Skin epidermis (tissue), 12 donors: ENCODE measurements at regions not wholly inside any gene's neighbourhood (a gene's known extent, or its start where the extent isn't known, plus 50 kb on each side); places are given as distances from the start of the nearest gene placed in this dataset.

Experiments
- H3K27ac ChIP-seq, 21 experiments: fragments of 200-600 bp; sonication (generic) in 11 of 21; one replicate each; pipeline ENCODE4 v1.5.0; 2020; ENCODE audit warnings: mild to moderate bottlenecking in 3 of 21, inconsistent platforms in 2 of 21, moderate library complexity in 2 of 21
- H3K4me3 ChIP-seq, 7 experiments: fragments of 200-600 bp; sonication (generic) in 2 of 7; one replicate each; pipeline ENCODE4 v1.5.0; 2020; ENCODE audit warnings: inconsistent platforms in 2 of 7, mild to moderate bottlenecking in 2 of 7, moderate library complexity in 1 of 7

- Histone ChIP-seq H3K27ac (no peak overlapping the region), H3K4me3 (no peak overlapping the region)
Observed at GRCh38 chr7:46203926-46204325, 282.9 kb upstream of the IGFBP3 start.

GRCh38 chr7:46202379-46202778 lies 281.3 kb upstream of the IGFBP3 start:
- Histone ChIP-seq H3K4me3 (no peak overlapping the region), H3K27ac (no peak overlapping the region)

- Histone ChIP-seq H3K27ac (no peak overlapping the region), H3K4me3 (no peak overlapping the region)
Observed at GRCh38 chr7:46201961-46202360, 280.9 kb upstream of the IGFBP3 start.

- Histone ChIP-seq H3K4me3 (no peak overlapping the region), H3K27ac (no peak overlapping the region)
Observed at GRCh38 chr7:46198701-46199100, 277.6 kb upstream of the IGFBP3 start.

GRCh38 chr7:46197785-46198540 lies 276.9 kb upstream of the IGFBP3 start:
- H3K4me3 ChIP-seq = no peak overlapping the region
- H3K27ac ChIP-seq = no peak overlapping the region

- no peak overlapping the region for H3K4me3 ChIP-seq
- H3K27ac ChIP-seq = no peak overlapping the region
Observed at GRCh38 chr7:46195934-46196333, 274.9 kb upstream of the IGFBP3 start.

- Histone ChIP-seq H3K4me3 (no peak overlapping the region), H3K27ac (no peak overlapping the region)
Observed at GRCh38 chr7:46192271-46192670, 271.2 kb upstream of the IGFBP3 start.

GRCh38 chr7:46191776-46192175 lies 270.7 kb upstream of the IGFBP3 start:
- no peak overlapping the region for H3K27ac ChIP-seq
- H3K4me3 ChIP-seq = no peak overlapping the region

GRCh38 chr7:46191296-46191695 lies 270.2 kb upstream of the IGFBP3 start:
- H3K27ac ChIP-seq = no peak overlapping the region
- no peak overlapping the region for H3K4me3 ChIP-seq

- Histone ChIP-seq H3K4me3 (no peak overlapping the region), H3K27ac (no peak overlapping the region)
Observed at GRCh38 chr7:46189255-46189790, 268.3 kb upstream of the IGFBP3 start.

- no peak overlapping the region for H3K4me3 ChIP-seq
- no peak overlapping the region for H3K27ac ChIP-seq
Observed at GRCh38 chr7:46186131-46186530, 265.1 kb upstream of the IGFBP3 start.

GRCh38 chr7:46179061-46179610 lies 258.1 kb upstream of the IGFBP3 start:
- peak overlapping the region in 1 of 21 experiments; percentile 22 for H3K27ac ChIP-seq
- no peak overlapping the region for H3K4me3 ChIP-seq

- H3K27ac ChIP-seq = no peak overlapping the region
- no peak overlapping the region for H3K4me3 ChIP-seq
Observed at GRCh38 chr7:46178661-46179060, 257.6 kb upstream of the IGFBP3 start.

- Histone ChIP-seq H3K27ac (no peak overlapping the region), H3K4me3 (no peak overlapping the region)
Observed at GRCh38 chr7:46177821-46178220, 256.7 kb upstream of the IGFBP3 start.

GRCh38 chr7:46175221-46175620 lies 254.1 kb upstream of the IGFBP3 start:
- Histone ChIP-seq H3K27ac (no peak overlapping the region), H3K4me3 (no peak overlapping the region)

- Histone ChIP-seq H3K27ac (no peak overlapping the region), H3K4me3 (no peak overlapping the region)
Observed at GRCh38 chr7:46174196-46174580, 253.1 kb upstream of the IGFBP3 start.

GRCh38 chr7:46173476-46174195 lies 252.6 kb upstream of the IGFBP3 start:
- H3K27ac ChIP-seq = peak overlapping the region in 1 of 21 experiments; percentile 6
- H3K4me3 ChIP-seq = no peak overlapping the region

GRCh38 chr7:46170792-46171191 lies 249.7 kb upstream of the IGFBP3 start:
- H3K27ac ChIP-seq = no peak overlapping the region

GRCh38 chr7:46170021-46170420 lies 248.9 kb upstream of the IGFBP3 start:
- Histone ChIP-seq H3K4me3 (no peak overlapping the region), H3K27ac (no peak overlapping the region)

More at GRCh38 chr7:46170792-46171191, 249.7 kb upstream of the IGFBP3 start:
- no peak overlapping the region for H3K4me3 ChIP-seq

- Histone ChIP-seq H3K4me3 (no peak overlapping the region), H3K27ac (no peak overlapping the region)
Observed at GRCh38 chr7:46169384-46169755, 248.3 kb upstream of the IGFBP3 start.
